NCI-H2196 treated with DMSO at 0.1 percent for 48 hours (cell line): ENCODE measurements at regions not wholly inside any gene's neighbourhood (a gene's known extent, or its start where the extent isn't known, plus 50 kb on each side); places are given as distances from the start of the nearest gene placed in this dataset.

Source experiments
- DNase-seq: peaks from one replicate; lab custom pipeline; 2025; ENCODE audit not compliant: unreplicated experiment; lab: John Stamatoyannopoulos, UW

- no peak for DNase-seq
These were observed 173.9 kb upstream of the ZNF462 start for GRCh38 chr9:106689089-106689488.

GRCh38 chr9:106691627-106692026, 171.3 kb upstream of the ZNF462 start:
- DNase-seq = no peak

- no peak for DNase-seq
These were observed 169.4 kb upstream of the ZNF462 start for GRCh38 chr9:106693558-106693957.

- no peak for DNase-seq
These were observed 166.2 kb upstream of the ZNF462 start for GRCh38 chr9:106696804-106697203.

- no peak for DNase-seq
These were observed 165.6 kb upstream of the ZNF462 start for GRCh38 chr9:106697390-106697749.

GRCh38 chr9:106697750-106698502, 165.0 kb upstream of the ZNF462 start:
- DNase-seq = no peak

GRCh38 chr9:106700676-106701075, 162.3 kb upstream of the ZNF462 start:
- no peak for DNase-seq

- DNase-seq = no peak
These were observed 161.4 kb upstream of the ZNF462 start for GRCh38 chr9:106701611-106702010.

- no peak for DNase-seq
These were observed 158.8 kb upstream of the ZNF462 start for GRCh38 chr9:106704056-106704615.

- DNase-seq = no peak
These were observed 155.7 kb upstream of the ZNF462 start for GRCh38 chr9:106707291-106707690.

GRCh38 chr9:106707738-106708474, 155.1 kb upstream of the ZNF462 start:
- DNase-seq = no peak

- DNase-seq = no peak
These were observed 154.4 kb upstream of the ZNF462 start for GRCh38 chr9:106708475-106709146.

- no peak for DNase-seq
These were observed 150.7 kb upstream of the ZNF462 start for GRCh38 chr9:106712279-106712678.

- no peak for DNase-seq
These were observed 149.8 kb upstream of the ZNF462 start for GRCh38 chr9:106713206-106713605.

- no peak for DNase-seq
These were observed 146.1 kb upstream of the ZNF462 start for GRCh38 chr9:106716820-106717219.

GRCh38 chr9:106717686-106718085, 145.3 kb upstream of the ZNF462 start:
- DNase-seq = no peak

GRCh38 chr9:106718936-106719335, 144.0 kb upstream of the ZNF462 start:
- no peak for DNase-seq

GRCh38 chr9:106722051-106722753, 140.8 kb upstream of the ZNF462 start:
- DNase-seq = no peak

GRCh38 chr9:106723926-106724325, 139.0 kb upstream of the ZNF462 start:
- DNase-seq = no peak

- DNase-seq = no peak
These were observed 138.4 kb upstream of the ZNF462 start for GRCh38 chr9:106724566-106724965.
